ENCODE measurements at regions not wholly inside any gene's neighbourhood (a gene's known extent, or its start where the extent isn't known, plus 50 kb on each side); places are given as distances from the start of the nearest gene placed in this dataset.

- TF ChIP-seq CTCF (IDR thresholded peaks at IDR 0.05) (no peak), POLR2A (IDR thresholded peaks at IDR 0.05) (no peak)
These were observed 296.6 kb downstream of the ZNF621 start for GRCh38 chr3:40821315-40821714.

Data from thyroid gland (tissue), 4 donors.